ENCODE measurements at regions not wholly inside any gene's neighbourhood (a gene's known extent, or its start where the extent isn't known, plus 50 kb on each side); places are given as distances from the start of the nearest gene placed in this dataset. TPM values are rescaled to one million over a fixed set of nuclear protein-coding genes. Genes with fewer than 3 reads are reported as not detected.
"Not testable (repeated sequence)": the region's sequence is repeated elsewhere in the genome, so short reads cannot be mapped to it uniquely, and the experiment has no call there.

- H3K4me3 ChIP-seq, result peak overlapping the region; percentile 52
- H3K9ac ChIP-seq, result peak overlapping the region; percentile 43
- peak overlapping the region; percentile 68 for H2AFZ ChIP-seq
- no peaks in the 10 kb centered on the region for H3K79me2 ChIP-seq (ENCODE audit: insufficient read depth)
- in situ Hi-C loops (cut with MboI), result no loop called here
- no peaks in the 10 kb centered on the region for H3K27me3 ChIP-seq (replicated peaks; ENCODE audit: insufficient read depth)
- peaks cover 33% of the 10 kb centered on the region for H3F3A ChIP-seq (ENCODE audit: insufficient read depth)
- DNase-seq, result peak; percentile 73
- no peaks in the 10 kb centered on the region for H3K9me2 ChIP-seq (ENCODE audit: insufficient read depth)
- no peaks in the 10 kb centered on the region for H4K20me1 ChIP-seq (ENCODE audit: insufficient read depth)
- WGBS, 2 experiments (ENCODE audit: low coverage in 1 of 2, low lambda C conversion rate in 2 of 2, missing lambda C conversion rate in 2 of 2), result 3 to 7% methylated on average over 7 of the region's 7 CpGs
- H3K4me2 ChIP-seq (ENCODE audit: unreplicated experiment), result peak overlapping the region; percentile 79
- H3K4me1 ChIP-seq (ENCODE audit: insufficient read depth), result peaks cover 27% of the 10 kb centered on the region
- H3K27ac ChIP-seq, result peak overlapping the region; percentile 82
- H3K9me3 ChIP-seq (ENCODE audit: low read depth), result no peaks in the 10 kb centered on the region
- H3K36me3 ChIP-seq (ENCODE audit: low read depth), result no peaks in the 10 kb centered on the region
- no peak for TF ChIP-seq EZH2phosphoT487 (IDR thresholded peaks at IDR 0.05; ENCODE audit: insufficient read depth, low read depth)
- TF ChIP-seq EZH2 (IDR thresholded peaks at IDR 0.05; ENCODE audit: insufficient read depth, poor library complexity, severe bottlenecking), result no peak
These were observed 54.0 kb upstream of the AKIRIN2 start for GRCh38 chr6:87755708-87756671.

- H3K79me2 ChIP-seq (ENCODE audit: insufficient read depth), result no peaks in the 10 kb centered on the region
- in situ Hi-C loops (cut with MboI), result no loop called here
- H3K4me3 ChIP-seq, result no peak overlapping the region
- 73% methylated on average over 1 of the region's 1 CpG; no CpG with 5 or more reads in 1 of the 2 experiments for WGBS, 2 experiments (ENCODE audit: low coverage in 1 of 2, low lambda C conversion rate in 2 of 2, missing lambda C conversion rate in 2 of 2)
- H3K9me3 ChIP-seq (ENCODE audit: low read depth), result no peaks in the 10 kb centered on the region
- DNase-seq, result no peak
- no peak overlapping the region for H3K9ac ChIP-seq
- peaks cover 27% of the 10 kb centered on the region for H3K4me1 ChIP-seq (ENCODE audit: insufficient read depth)
- no peaks in the 10 kb centered on the region for H4K20me1 ChIP-seq (ENCODE audit: insufficient read depth)
- H3K27me3 ChIP-seq (replicated peaks; ENCODE audit: insufficient read depth), result no peaks in the 10 kb centered on the region
- no peak for TF ChIP-seq EZH2phosphoT487 (IDR thresholded peaks at IDR 0.05; ENCODE audit: insufficient read depth, low read depth)
- no peak for TF ChIP-seq EZH2 (IDR thresholded peaks at IDR 0.05; ENCODE audit: insufficient read depth, poor library complexity, severe bottlenecking)
- H3F3A ChIP-seq (ENCODE audit: insufficient read depth), result peaks cover 33% of the 10 kb centered on the region
- no peak overlapping the region for H2AFZ ChIP-seq
- no peak overlapping the region for H3K27ac ChIP-seq
- H3K36me3 ChIP-seq (ENCODE audit: low read depth), result no peaks in the 10 kb centered on the region
- H3K4me2 ChIP-seq (ENCODE audit: unreplicated experiment), result no peak overlapping the region
- no peaks in the 10 kb centered on the region for H3K9me2 ChIP-seq (ENCODE audit: insufficient read depth)
These were observed 52.8 kb upstream of the AKIRIN2 start for GRCh38 chr6:87754828-87755227.

GRCh38 chr6:87753131-87753685 lies 51.2 kb upstream of the AKIRIN2 start:
- WGBS, 2 experiments (ENCODE audit: low coverage in 1 of 2, low lambda C conversion rate in 2 of 2, missing lambda C conversion rate in 2 of 2), result 45 to 52% methylated on average over 4 of the region's 4 CpGs
- no peaks in the 10 kb centered on the region for H4K20me1 ChIP-seq (ENCODE audit: insufficient read depth)
- DNase-seq, result peak; percentile 21
- no peak overlapping the region for H3K4me3 ChIP-seq
- no peaks in the 10 kb centered on the region for H3K9me3 ChIP-seq (ENCODE audit: low read depth)
- H3F3A ChIP-seq (ENCODE audit: insufficient read depth), result peaks cover 33% of the 10 kb centered on the region
- no peak for TF ChIP-seq EZH2 (IDR thresholded peaks at IDR 0.05; ENCODE audit: insufficient read depth, poor library complexity, severe bottlenecking)
- no peak for TF ChIP-seq EZH2phosphoT487 (IDR thresholded peaks at IDR 0.05; ENCODE audit: insufficient read depth, low read depth)
- H3K4me2 ChIP-seq (ENCODE audit: unreplicated experiment), result peak overlapping the region; percentile 36
- no peak overlapping the region for H2AFZ ChIP-seq
- no peaks in the 10 kb centered on the region for H3K79me2 ChIP-seq (ENCODE audit: insufficient read depth)
- H3K4me1 ChIP-seq (ENCODE audit: insufficient read depth), result peaks cover 27% of the 10 kb centered on the region
- H3K27ac ChIP-seq, result no peak overlapping the region
- H3K9ac ChIP-seq, result no peak overlapping the region
- no peaks in the 10 kb centered on the region for H3K36me3 ChIP-seq (ENCODE audit: low read depth)
- in situ Hi-C loops (cut with MboI), result no loop called here
- H3K27me3 ChIP-seq (replicated peaks; ENCODE audit: insufficient read depth), result no peaks in the 10 kb centered on the region
- H3K9me2 ChIP-seq (ENCODE audit: insufficient read depth), result no peaks in the 10 kb centered on the region

- H2AFZ ChIP-seq; H3K9ac ChIP-seq; H3K4me3 ChIP-seq; H3K9me2 ChIP-seq (ENCODE audit: insufficient read depth); in situ Hi-C loops (cut with MboI); H3K36me3 ChIP-seq (ENCODE audit: low read depth); DNase-seq; H3K79me2 ChIP-seq (ENCODE audit: insufficient read depth); H3K27ac ChIP-seq; H3K27me3 ChIP-seq (replicated peaks; ENCODE audit: insufficient read depth); H3K4me2 ChIP-seq (ENCODE audit: unreplicated experiment); H3K9me3 ChIP-seq (ENCODE audit: low read depth); H4K20me1 ChIP-seq (ENCODE audit: insufficient read depth): not testable (repeated sequence)
- peaks cover 27% of the 10 kb centered on the region for H3F3A ChIP-seq (ENCODE audit: insufficient read depth)
- 95 to 96% methylated on average over 11 of the region's 11 CpGs for WGBS, 2 experiments (ENCODE audit: low coverage in 1 of 2, low lambda C conversion rate in 2 of 2, missing lambda C conversion rate in 2 of 2)
- H3K4me1 ChIP-seq (ENCODE audit: insufficient read depth), result peaks cover 24% of the 10 kb centered on the region
These were observed 50.5 kb upstream of the AKIRIN2 start for GRCh38 chr6:87752503-87752902.

Small RNA genes in the stretch of these regions (small RNA-seq; reads per million reads assigned to genes)
- gene RF00019 (ENCODE audit: low read depth, low replicate concordance) (not detected), gene RN7SL183P (ENCODE audit: low read depth, low replicate concordance) (not detected)

Data from GM23248 (cell line).